Cerebellar cortex (tissue), 1 donor: ENCODE measurements at regions not wholly inside any gene's neighbourhood (a gene's known extent, or its start where the extent isn't known, plus 50 kb on each side); places are given as distances from the start of the nearest gene placed in this dataset.
"Not testable (repeated sequence)": the region's sequence is repeated elsewhere in the genome, so short reads cannot be mapped to it uniquely, and the experiment has no call there.

Source experiments
- DNase-seq: peaks from one replicate; pipeline ENCODE4 v3.0.0-alpha.2; 2015; ENCODE audit warnings: low spot score

- no peak for DNase-seq
Measured at GRCh38 chr18:41693008-41693407, 262.0 kb upstream of the PIK3C3 start.

- DNase-seq = no peak
Measured at GRCh38 chr18:41690332-41691127, 264.5 kb upstream of the PIK3C3 start.

GRCh38 chr18:41687138-41687537, 267.9 kb upstream of the PIK3C3 start:
- no peak for DNase-seq

DNA sequence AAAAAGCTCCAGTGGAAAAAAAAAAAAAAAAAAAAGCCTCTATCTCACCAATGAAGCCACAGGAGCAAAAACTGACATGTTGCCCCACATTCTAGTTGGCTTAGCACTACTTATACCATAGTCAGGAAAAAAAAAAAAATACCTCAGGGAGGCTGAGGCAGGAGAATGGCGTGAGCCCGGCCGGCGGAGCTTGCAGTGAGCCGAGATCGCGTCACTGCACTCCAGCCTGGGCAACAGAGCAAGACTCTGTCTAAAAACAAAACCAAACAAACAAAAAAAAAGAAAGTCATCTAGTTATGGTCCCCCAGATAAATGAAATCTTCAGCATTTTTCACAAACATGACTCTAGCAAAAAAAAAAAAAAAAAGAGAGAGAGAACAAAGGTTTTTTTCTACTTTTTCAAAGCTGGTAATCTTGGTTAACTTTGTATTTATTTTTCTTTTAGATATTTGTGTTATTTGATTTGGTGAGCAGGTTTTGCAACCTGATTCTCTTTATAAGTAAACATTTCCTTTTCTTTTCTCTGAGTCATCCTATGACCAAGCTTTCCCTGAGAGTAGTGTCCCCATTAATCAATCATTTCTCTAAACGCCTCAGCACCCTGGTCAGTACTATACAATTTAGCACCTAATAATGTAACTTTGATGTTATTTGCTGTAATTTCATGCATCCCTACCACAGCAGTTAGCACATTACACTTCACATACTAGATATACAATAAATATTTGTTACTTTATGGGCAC, 273.7 kb upstream of the PIK3C3 start:
- no peak for DNase-seq

DNA sequence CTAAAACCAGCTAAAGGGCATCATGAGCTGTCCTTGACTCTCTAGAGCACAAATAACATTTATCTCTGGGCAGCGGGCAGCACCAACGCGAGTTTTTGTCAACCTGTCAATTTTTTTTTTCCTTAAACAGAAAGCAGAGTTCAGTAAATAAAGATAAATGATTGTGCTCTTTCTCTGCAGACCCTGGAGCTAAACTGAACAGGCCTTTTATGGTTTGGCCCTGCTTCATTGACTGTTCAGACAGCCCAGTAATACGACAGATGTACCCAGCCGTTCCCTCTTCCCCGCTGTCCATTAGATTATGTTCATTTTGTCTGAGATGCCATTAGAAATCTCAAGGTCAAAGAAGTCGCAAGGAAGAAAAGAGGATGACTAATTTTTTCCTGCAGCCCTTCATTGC, 280.5 kb upstream of the PIK3C3 start:
- no peak for DNase-seq

DNA sequence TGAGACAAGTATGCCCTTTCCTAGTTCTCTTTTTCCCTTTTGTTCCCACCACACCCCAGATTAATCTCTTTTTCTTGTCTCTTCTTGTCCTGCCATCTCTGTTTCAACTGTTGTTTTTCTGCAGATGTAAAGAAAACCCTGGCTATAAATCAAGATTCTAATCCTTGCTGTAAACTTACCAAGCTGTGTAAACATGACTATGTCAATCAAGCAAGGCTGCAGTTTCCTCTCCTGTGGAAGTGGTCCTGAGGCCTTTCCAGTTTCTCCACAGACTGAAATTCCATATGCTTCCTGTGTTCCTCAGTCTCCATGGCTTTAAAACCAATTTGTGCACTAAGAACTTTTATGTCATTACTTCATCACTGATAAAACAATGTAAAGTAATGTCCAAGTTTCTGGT, 288.8 kb upstream of the PIK3C3 start:
- DNase-seq = no peak

DNA sequence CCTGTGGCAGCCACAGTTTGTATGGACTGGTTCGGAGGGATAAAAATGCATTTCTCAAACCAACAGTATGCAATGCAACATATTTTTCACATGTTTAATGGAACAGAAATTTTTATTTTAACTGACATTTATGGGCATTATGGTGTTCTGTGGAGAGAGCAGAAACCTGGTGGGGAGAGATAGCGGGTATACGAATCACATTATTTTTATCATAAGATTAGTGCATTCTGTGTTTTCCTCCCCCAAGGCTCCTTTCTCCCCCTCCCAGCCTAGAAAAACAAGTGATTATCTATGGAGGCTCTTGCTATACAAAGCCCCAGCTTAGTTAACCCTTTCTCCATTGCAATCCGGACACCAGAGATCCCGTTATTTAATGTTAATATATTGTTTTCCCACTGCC, 289.8 kb upstream of the PIK3C3 start:
- no peak for DNase-seq

DNA sequence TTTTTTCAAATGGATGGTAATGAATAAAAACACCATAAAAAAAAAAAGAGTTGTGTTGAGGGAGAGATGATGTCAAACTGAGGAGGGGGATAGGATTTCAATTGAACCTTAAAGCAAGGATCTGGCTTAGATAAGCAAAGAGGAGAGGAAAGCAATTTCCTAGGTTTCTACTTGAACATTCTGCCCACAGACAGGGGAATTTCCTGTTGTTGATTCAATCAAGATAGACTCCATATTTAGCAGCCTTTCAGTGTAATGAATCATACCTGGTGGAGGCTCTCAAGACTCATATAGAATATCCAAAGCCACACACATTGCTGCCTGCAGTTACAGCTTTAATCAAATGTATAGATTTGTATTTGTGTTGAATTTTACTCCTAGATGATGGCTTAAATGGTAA, 294.4 kb upstream of the PIK3C3 start:
- DNase-seq = no peak

- DNase-seq = no peak
Measured at GRCh38 chr18:41659438-41660130, 295.4 kb upstream of the PIK3C3 start.

DNA sequence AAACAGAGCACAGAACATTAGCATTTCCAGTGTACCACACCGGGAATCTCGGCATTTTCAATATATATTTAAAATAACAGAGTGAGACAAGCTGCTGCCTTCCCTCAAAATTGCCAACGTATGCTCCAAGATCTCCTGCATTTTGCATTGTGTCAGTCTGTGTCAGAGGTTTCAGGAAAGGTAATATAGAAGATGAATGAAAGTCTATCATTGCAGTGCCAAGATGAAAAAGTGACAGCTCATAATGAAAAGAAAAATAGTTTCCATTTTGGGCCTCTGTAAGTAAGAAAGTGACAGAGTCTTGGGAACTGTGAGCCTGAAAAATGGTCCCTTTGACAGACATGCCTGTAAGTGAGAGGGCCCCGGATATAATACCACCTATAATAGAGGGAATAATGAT, 297.8 kb upstream of the PIK3C3 start:
- no peak for DNase-seq

GRCh38 chr18:41655074-41655473, 300.0 kb upstream of the PIK3C3 start:
- DNase-seq = no peak

- no peak for DNase-seq
Measured at GRCh38 chr18:41647914-41648313, 307.1 kb upstream of the PIK3C3 start.

DNA sequence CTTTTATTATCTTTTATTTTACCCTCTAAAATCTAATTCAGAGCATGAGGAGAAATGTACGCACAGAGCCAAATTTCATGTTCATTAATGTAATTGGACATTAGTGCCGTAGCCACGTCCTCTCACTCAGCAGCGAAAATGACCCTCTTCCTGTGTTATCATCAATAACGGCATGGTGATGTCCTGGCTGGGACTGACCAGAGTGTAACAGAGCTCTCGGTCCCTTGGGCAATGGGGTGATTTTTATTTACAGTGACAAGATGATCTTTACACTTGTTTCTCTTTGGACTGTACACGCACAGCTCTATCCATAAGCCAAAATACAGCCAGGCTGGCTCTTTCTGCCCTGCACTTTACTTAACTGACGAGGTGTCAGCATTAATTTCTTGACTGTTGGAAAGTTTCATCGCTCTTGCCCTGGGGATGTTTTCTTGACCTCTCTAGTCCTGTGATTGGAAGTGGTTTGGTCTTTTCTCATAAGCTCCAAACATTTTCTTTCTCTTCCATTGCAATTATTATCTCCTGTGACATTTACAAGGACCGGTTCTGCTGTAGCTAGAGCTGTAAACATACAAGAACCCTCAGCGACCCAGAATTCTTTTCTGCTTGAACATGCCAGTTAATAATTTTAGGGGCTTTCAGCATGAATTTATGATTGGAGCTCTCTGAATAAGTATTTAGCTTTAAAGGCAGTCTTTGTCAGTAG, 308.0 kb upstream of the PIK3C3 start:
- no peak for DNase-seq

DNA sequence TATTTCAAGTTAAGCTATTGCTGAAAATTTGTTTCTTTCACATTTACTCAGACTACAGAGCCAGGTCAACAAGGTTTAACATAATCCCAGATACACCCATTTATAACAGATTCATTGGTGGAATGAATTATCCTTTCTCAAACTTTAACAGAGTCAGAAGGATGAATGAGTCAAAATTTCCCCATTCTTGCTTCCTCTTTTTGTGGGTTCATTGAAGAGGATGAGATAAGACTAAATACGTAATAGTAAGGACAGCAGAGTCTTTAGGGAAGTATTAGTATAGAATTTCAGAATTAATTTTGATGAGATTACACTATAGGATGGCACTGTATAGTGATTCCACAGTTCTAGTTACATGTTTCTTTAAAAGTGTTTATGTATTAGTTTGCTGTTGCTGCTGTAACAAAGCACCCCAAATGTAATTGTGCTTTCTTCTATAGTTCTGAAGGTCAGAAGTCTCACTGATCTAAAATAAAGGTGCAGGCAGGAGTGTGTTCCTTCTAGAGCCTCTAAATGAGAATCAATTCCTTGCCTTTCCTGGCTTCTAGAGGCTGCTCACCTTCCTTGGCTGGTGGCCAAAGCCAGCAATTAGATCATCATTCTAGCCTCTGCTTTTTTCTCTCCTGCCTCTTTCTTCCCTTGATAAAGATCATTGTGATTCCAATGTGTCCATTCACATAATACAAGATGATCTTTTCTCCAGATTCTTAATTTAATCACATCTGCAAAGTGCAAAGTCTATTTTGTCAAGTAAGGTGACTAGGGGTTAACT, 309.3 kb upstream of the PIK3C3 start:
- DNase-seq = no peak

GRCh38 chr18:41644466-41644865, 310.6 kb upstream of the PIK3C3 start:
- DNase-seq = no peak

DNA sequence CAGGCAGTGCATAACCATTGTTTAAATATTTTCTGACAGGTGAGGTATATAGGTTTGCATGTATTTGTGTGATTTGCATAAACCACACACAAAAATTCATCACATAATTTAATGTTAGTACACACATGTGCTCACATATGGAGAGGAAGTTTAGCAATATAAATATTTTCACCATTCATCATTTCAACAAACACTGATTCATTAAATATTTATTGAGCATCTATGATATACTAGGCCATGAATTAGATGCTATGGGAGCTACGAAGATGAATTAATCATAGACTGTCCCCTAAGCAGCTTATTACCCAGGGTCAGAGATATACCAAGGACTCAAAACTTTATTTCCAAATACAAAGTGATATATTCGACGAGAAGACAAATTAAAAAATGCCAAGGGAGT, 311.6 kb upstream of the PIK3C3 start:
- DNase-seq = no peak

GRCh38 chr18:41642756-41643155, 312.3 kb upstream of the PIK3C3 start:
- no peak for DNase-seq

DNA sequence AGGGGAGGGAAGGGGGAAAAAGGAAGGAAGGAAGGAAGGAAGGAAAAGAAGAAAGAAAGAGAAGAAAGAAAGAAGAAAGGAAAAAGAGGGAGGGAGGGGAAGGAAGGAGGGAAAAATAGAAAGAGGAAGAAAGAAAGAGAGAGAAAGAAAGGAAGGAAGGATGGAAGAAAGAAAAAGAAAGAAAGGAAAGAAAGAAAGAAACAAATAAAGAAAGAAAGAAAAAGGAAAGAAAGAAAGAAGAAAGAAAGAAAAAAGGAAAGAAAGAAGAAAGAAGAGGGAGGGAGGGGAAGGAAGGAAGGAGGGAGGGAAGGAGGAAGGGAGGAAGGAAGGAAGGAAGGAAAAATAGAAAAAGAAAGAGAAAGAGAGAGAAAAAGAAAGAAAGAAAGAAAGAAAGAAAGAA, 315.8 kb upstream of the PIK3C3 start:
- no peak for DNase-seq

GRCh38 chr18:41631723-41632285, 323.2 kb upstream of the PIK3C3 start:
- not testable (repeated sequence) for DNase-seq

DNA sequence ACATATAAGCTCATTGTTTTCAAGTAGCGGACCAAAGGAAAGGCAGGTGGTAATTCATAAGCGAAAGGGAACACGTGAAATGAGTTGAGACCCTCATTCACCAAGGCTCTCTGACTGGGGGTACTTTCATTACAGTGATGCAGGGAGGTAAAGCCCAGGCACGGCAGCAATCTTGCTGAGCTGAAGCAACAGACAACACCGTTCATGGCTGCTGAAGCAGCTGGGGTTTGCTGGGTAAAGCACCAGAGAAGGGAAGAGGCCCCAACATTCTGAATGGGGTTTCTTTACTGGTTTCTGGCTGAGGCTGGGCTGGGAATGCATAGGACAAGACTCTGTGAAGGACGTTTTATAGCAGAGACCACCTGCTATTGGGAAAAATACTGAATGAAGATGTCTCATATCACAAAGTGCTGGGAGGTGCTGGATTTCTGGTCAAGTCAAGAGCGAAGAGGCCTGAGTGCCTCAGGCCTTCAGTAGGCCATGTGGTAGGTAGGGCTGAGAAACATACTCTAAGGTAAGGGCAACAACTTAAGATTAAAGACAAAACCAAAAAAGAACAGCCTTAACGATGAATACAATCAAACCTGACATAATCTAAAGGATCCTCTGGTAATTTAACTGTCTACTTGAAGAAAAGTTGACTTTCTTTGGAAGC, 324.7 kb upstream of the PIK3C3 start:
- no peak for DNase-seq

- DNase-seq = no peak
Measured at GRCh38 chr18:41624460-41624859, 330.6 kb upstream of the PIK3C3 start.
